ENCODE measurements at regions not wholly inside any gene's neighbourhood (a gene's known extent, or its start where the extent isn't known, plus 50 kb on each side); places are given as distances from the start of the nearest gene placed in this dataset.

GRCh38 chr13:84812078-84812477 lies 929.8 kb upstream of the SLITRK1 start:
- Histone ChIP-seq H3K9me3 (ENCODE audit: control insufficient read depth, insufficient read depth, low read length) (no peaks in the 10 kb centered on the region), H3K4me3 (ENCODE audit: low read depth, low read length) (no peak overlapping the region), H3K27me3 (ENCODE audit: control insufficient read depth, insufficient read depth, low read length) (no peaks in the 10 kb centered on the region), H3K27ac (ENCODE audit: low read depth, low read length) (no peak overlapping the region)
- DNase-seq (ENCODE audit: low read depth, low spot score), result no peak
- TF ChIP-seq, protein P1, sequence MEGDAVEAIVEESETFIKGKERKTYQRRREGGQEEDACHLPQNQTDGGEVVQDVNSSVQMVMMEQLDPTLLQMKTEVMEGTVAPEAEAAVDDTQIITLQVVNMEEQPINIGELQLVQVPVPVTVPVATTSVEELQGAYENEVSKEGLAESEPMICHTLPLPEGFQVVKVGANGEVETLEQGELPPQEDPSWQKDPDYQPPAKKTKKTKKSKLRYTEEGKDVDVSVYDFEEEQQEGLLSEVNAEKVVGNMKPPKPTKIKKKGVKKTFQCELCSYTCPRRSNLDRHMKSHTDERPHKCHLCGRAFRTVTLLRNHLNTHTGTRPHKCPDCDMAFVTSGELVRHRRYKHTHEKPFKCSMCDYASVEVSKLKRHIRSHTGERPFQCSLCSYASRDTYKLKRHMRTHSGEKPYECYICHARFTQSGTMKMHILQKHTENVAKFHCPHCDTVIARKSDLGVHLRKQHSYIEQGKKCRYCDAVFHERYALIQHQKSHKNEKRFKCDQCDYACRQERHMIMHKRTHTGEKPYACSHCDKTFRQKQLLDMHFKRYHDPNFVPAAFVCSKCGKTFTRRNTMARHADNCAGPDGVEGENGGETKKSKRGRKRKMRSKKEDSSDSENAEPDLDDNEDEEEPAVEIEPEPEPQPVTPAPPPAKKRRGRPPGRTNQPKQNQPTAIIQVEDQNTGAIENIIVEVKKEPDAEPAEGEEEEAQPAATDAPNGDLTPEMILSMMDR (IDR thresholded peaks at IDR 0.05; ENCODE audit: low read depth, low read length), result no peak
- ChIA-PET POLR2A (no interaction called here), CTCF (no interaction called here)

GRCh38 chr13:84810781-84811180 lies 928.5 kb upstream of the SLITRK1 start:
- TF ChIP-seq, protein P1 (IDR thresholded peaks at IDR 0.05; ENCODE audit: low read depth, low read length), result no peak
- H3K27ac ChIP-seq (ENCODE audit: low read depth, low read length), result no peak overlapping the region
- DNase-seq (ENCODE audit: low read depth, low spot score), result no peak
- H3K4me3 ChIP-seq (ENCODE audit: low read depth, low read length), result no peak overlapping the region
- no peaks in the 10 kb centered on the region for H3K9me3 ChIP-seq (ENCODE audit: control insufficient read depth, insufficient read depth, low read length)
- POLR2A ChIA-PET, result no interaction called here
- CTCF ChIA-PET, result no interaction called here
- no peaks in the 10 kb centered on the region for H3K27me3 ChIP-seq (ENCODE audit: control insufficient read depth, insufficient read depth, low read length)

DNA sequence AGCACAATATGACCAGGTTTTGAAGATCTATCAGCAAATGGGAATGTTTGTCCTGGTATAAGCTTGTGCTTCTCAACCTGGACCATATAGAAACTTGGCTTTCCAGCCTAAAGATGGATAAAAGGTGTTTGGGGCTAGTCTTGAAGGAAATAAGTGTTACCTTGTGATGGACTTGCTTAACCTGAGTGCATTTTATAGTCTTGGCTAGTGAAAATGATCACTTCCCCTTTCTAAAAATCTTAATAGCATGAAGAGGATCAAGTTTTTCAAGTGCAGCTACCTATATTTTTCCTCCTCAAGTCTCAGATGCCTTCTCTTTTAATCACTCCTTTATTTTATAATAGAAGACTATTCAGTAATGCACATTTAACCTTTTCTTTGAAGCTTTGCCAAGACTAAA lies 919.8 kb upstream of the SLITRK1 start:
- Histone ChIP-seq H3K4me3 (ENCODE audit: low read depth, low read length) (no peak overlapping the region), H3K27ac (ENCODE audit: low read depth, low read length) (no peak overlapping the region), H3K27me3 (ENCODE audit: control insufficient read depth, insufficient read depth, low read length) (no peaks in the 10 kb centered on the region), H3K9me3 (ENCODE audit: control insufficient read depth, insufficient read depth, low read length) (no peaks in the 10 kb centered on the region)
- TF ChIP-seq, protein P1 (IDR thresholded peaks at IDR 0.05; ENCODE audit: low read depth, low read length), result no peak
- DNase-seq (ENCODE audit: low read depth, low spot score), result no peak
- CTCF ChIA-PET, result no interaction called here
- POLR2A ChIA-PET, result no interaction called here

- DNase-seq (ENCODE audit: low read depth, low spot score), result no peak
- no peaks in the 10 kb centered on the region for H3K27me3 ChIP-seq (ENCODE audit: control insufficient read depth, insufficient read depth, low read length)
- H3K4me3 ChIP-seq (ENCODE audit: low read depth, low read length), result no peak overlapping the region
- CTCF ChIA-PET, result no interaction called here
- TF ChIP-seq, protein P1 (IDR thresholded peaks at IDR 0.05; ENCODE audit: low read depth, low read length), result no peak
- no peak overlapping the region for H3K27ac ChIP-seq (ENCODE audit: low read depth, low read length)
- H3K9me3 ChIP-seq (ENCODE audit: control insufficient read depth, insufficient read depth, low read length), result no peaks in the 10 kb centered on the region
- POLR2A ChIA-PET, result no interaction called here
These were observed 902.3 kb upstream of the SLITRK1 start for GRCh38 chr13:84784443-84785153.

DNA sequence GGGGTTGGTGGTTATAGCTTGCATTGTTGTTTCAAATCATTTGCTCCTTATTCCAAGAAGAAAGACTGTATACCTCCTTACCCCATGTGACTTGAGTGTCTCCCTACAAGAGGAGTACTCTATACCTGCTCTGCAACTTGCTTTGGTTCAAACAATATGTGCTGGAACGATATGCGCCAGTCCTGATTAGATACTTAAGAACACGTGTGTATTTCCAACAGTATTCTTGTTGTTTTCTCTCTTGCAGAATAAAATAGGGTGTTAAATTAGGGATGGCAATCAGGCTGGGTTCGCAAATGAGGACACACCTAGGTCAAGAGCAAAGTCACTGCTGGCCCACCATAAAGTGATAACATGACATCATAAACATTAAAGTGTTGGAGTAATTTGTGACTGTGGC lies 895.0 kb upstream of the SLITRK1 start:
- POLR2A ChIA-PET, result no interaction called here
- no peak overlapping the region for H3K4me3 ChIP-seq (ENCODE audit: low read depth, low read length)
- TF ChIP-seq, protein P1 (IDR thresholded peaks at IDR 0.05; ENCODE audit: low read depth, low read length), result no peak
- CTCF ChIA-PET, result no interaction called here
- no peaks in the 10 kb centered on the region for H3K9me3 ChIP-seq (ENCODE audit: control insufficient read depth, insufficient read depth, low read length)
- H3K27ac ChIP-seq (ENCODE audit: low read depth, low read length), result no peak overlapping the region
- no peaks in the 10 kb centered on the region for H3K27me3 ChIP-seq (ENCODE audit: control insufficient read depth, insufficient read depth, low read length)
- no peak for DNase-seq (ENCODE audit: low read depth, low spot score)
